Spinal cord (tissue), 9 donors: ENCODE measurements at regions not wholly inside any gene's neighbourhood (a gene's known extent, or its start where the extent isn't known, plus 50 kb on each side); places are given as distances from the start of the nearest gene placed in this dataset.
A peak's percentile ranks its signal among the peaks of the same experiment; 100 is the strongest.

ENCODE experiments used
- DNase-seq, 6 donors: peaks; one replicate each; pipeline versions ENCODE4 v3.0.0 to v3.0.0-alpha.2; 2013 to 2015; ENCODE audit warnings: low spot score in 6 of 6, low read depth in 4 of 6
- H3K27ac ChIP-seq: one replicate; pipeline ENCODE4 v1.5.1; 2013; ENCODE audit warnings: low read depth, low read length, control low read depth
- H3K27me3 ChIP-seq: one replicate; pipeline ENCODE4 v1.6.1; 2013; ENCODE audit warnings: low read length; ENCODE audit not compliant: control insufficient read depth, insufficient read depth
- H3K36me3 ChIP-seq: one replicate; pipeline ENCODE4 v1.6.1; 2013; ENCODE audit warnings: low read length; ENCODE audit not compliant: control insufficient read depth, insufficient read depth
- H3K4me1 ChIP-seq: one replicate; pipeline ENCODE4 v1.6.1; 2013; ENCODE audit warnings: low read length; ENCODE audit not compliant: control insufficient read depth, insufficient read depth
- H3K4me3 ChIP-seq: one replicate; pipeline ENCODE4 v1.5.1; 2013; ENCODE audit warnings: low read depth, low read length, control low read depth
- H3K9me3 ChIP-seq: one replicate; pipeline ENCODE4 v1.6.1; 2013; ENCODE audit warnings: low read length; ENCODE audit not compliant: control insufficient read depth, insufficient read depth
- WGBS: methylation state at CpG from one replicate; pipeline ENCODE4 v1.1.5; 2013; ENCODE audit warnings: missing lambda C conversion rate; ENCODE audit not compliant: insufficient coverage; 5-methylcytosine and 5-hydroxymethylcytosine counted together
- donor health status: healthy.

DNA sequence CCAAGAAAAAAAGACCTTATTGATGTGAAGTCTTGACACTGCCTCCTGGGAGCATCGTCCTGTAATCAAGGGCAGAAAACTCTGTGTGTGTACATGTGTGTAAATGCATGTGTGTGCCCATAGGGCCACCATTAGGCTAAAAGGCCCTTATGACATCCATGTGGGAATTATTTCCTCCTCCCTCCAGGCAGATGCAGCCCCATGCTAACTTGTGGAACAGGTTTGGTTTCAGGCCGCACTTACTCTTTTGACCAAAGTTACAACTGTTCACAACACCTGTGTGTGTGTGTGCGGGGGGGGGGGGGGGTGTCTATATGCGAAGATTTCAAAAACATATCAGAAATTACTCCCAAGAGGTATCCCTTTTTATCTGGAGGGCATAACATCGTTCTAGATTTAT is 87.4 kb upstream of the SLC14A2 start:
- Histone ChIP-seq H3K36me3 (no peaks in the 10 kb centered on the region), H3K9me3 (no peaks in the 10 kb centered on the region), H3K27ac (no peak overlapping the region), H3K4me1 (no peaks in the 10 kb centered on the region), H3K4me3 (no peak overlapping the region), H3K27me3 (no peaks in the 10 kb centered on the region)
- no peak for DNase-seq
- WGBS: no CpG with 5 or more reads among the region's 5 CpGs

DNA sequence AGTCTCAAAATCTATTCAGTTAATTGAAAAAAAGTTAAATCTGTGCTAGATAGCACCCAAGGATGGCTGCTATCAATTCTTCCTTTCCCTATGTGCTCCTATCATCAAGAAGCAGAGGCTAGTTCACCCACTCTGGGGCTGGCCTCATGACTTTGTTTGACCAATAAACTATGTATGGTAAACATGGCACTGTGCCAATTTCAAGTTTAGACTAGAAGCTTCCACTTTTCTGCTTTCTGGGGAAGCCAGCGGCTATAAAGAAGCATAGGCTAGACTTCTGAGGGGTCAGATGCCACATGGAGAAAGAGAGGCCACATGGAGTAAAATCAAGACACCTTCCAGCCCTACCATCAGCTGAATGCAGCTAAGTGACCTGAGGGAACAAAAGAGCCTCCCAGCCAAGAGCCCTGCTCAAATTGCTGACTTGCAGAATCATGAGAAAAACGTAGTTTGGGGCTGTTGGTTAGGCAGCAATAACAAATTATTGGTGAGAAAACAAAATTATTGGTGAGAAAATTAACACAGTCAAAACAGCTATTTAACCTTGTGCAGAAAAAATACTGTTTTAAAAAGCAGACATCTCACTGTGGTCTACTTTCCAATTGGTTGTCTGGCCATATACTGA is 86.5 kb upstream of the SLC14A2 start:
- Histone ChIP-seq H3K36me3 (no peaks in the 10 kb centered on the region), H3K27me3 (no peaks in the 10 kb centered on the region), H3K4me1 (no peaks in the 10 kb centered on the region), H3K9me3 (no peaks in the 10 kb centered on the region), H3K4me3 (no peak overlapping the region), H3K27ac (no peak overlapping the region)
- DNase-seq: no peak
- 85% methylated on average over 2 of the region's 2 CpGs for WGBS

DNA sequence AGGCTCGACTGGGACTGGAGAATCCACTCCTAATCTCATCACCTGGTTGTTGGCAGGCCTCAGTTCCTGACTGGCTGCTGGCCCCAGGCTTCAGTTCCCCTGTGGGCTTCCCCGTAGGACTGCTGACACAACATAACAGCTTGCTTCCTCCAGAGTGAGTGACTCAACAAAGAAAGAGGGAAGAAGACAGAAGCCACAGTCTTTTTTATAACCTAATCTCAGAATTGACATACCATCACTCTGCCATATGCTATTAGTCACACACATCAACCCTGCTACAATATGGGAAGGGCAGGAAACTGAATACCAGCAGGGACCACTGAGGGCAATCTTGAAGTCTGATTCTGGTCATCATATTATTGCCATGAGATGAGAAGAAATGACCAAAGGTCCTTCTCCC is 76.8 kb upstream of the SLC14A2 start:
- Histone ChIP-seq H3K4me1 (no peaks in the 10 kb centered on the region), H3K27ac (no peak overlapping the region), H3K4me3 (no peak overlapping the region), H3K27me3 (no peaks in the 10 kb centered on the region), H3K36me3 (no peaks in the 10 kb centered on the region), H3K9me3 (no peaks in the 10 kb centered on the region)
- DNase-seq: no peak
- 90% methylated on average over 2 of the region's 2 CpGs for WGBS

DNA sequence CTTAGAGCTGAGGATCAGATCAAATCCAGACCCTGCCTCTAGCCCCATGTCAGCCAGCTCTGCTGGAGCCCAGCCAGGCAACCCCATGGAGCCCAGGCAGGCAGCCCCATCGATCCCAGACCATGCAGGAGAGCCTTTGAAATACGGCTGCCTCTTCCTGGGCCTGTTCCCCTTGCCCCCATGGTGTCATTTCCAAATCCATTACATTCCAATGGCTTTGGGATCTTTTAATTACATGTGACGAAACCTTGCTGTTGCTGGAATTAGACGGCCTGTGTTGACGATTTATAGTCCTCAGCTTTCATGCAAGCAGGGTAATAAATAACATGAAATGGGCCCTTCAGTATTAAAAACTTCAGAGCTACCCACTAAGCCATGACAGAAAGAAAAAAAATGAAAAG is 75.8 kb upstream of the SLC14A2 start:
- no peaks in the 10 kb centered on the region for H3K9me3 ChIP-seq
- peak in 1 of 6 donors; percentile 63 for DNase-seq
- no peaks in the 10 kb centered on the region for H3K4me1 ChIP-seq
- 19% methylated on average over 2 of the region's 5 CpGs for WGBS
- no peak overlapping the region for H3K4me3 ChIP-seq
- H3K27me3 ChIP-seq: no peaks in the 10 kb centered on the region
- no peak overlapping the region for H3K27ac ChIP-seq
- no peaks in the 10 kb centered on the region for H3K36me3 ChIP-seq

DNA sequence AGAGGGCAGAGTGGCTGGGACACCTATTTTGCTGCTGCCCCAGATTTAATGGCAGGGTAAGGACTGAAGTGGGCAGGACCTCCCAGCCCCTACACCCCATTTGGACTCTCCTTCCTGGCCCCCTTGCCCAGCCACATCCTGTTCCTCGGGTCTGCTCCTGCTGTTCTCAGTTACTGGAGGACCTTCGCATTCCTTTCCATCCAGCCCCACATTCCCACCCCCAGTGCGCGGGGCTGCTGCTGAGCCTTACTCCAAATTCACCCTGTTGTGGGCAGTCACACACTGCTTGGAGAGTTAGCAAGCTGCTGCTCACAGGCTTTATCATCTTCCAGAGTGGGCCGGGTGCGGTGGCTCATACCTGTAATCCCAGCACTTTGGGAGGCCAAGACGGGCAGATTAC is 75.2 kb upstream of the SLC14A2 start:
- Histone ChIP-seq H3K27ac (no peak overlapping the region), H3K36me3 (no peaks in the 10 kb centered on the region), H3K27me3 (no peaks in the 10 kb centered on the region), H3K4me1 (no peaks in the 10 kb centered on the region), H3K9me3 (no peaks in the 10 kb centered on the region), H3K4me3 (no peak overlapping the region)
- DNase-seq: no peak
- 87% methylated on average over 6 of the region's 7 CpGs for WGBS

DNA sequence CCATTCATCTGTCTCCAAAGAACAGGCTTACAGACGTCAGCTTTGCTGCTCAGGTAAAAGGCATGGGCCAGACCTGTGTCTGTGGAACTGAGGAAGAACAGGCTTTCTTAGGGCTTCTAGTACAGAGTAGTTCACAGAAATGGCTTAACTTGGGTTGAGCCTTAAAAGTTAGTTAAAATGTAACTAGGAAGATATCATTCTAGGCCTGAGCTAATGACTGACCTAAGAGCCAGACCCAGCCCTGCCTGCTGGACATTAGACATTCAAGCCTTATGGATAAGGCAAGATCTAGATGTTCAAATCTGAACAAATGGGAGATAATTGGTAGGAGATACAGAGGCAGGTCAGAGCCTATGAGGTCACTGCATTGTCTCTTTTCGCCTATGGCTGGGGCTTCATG is 73.9 kb upstream of the SLC14A2 start:
- Histone ChIP-seq H3K4me3 (no peak overlapping the region), H3K36me3 (no peaks in the 10 kb centered on the region), H3K4me1 (no peaks in the 10 kb centered on the region), H3K27ac (no peak overlapping the region), H3K9me3 (no peaks in the 10 kb centered on the region), H3K27me3 (no peaks in the 10 kb centered on the region)
- WGBS: 92% methylated on average over 2 of the region's 2 CpGs
- DNase-seq: no peak

DNA sequence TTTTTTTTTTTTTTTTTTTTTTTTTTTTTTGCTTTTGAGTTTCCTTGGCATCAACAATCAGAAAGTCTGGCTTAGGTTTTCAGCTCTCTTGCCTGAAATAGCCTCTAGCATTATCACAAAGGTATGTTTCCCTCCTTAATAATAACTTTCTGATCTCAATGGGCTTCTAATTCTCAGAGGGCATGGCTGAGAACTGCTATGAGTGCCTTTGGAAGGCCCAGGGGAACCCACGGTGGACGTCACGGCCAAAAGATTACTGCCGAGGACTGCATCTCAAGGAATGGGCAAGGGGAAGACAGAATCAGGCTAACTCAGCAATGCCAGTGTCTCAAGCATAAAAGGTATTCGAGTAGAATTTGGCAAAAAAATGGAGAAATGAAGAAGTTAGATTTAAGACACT is 73.2 kb upstream of the SLC14A2 start:
- WGBS: 98% methylated on average over 5 of the region's 5 CpGs
- Histone ChIP-seq H3K4me3 (no peak overlapping the region), H3K27ac (no peak overlapping the region), H3K9me3 (no peaks in the 10 kb centered on the region), H3K4me1 (no peaks in the 10 kb centered on the region), H3K27me3 (no peaks in the 10 kb centered on the region), H3K36me3 (no peaks in the 10 kb centered on the region)
- DNase-seq: no peak

DNA sequence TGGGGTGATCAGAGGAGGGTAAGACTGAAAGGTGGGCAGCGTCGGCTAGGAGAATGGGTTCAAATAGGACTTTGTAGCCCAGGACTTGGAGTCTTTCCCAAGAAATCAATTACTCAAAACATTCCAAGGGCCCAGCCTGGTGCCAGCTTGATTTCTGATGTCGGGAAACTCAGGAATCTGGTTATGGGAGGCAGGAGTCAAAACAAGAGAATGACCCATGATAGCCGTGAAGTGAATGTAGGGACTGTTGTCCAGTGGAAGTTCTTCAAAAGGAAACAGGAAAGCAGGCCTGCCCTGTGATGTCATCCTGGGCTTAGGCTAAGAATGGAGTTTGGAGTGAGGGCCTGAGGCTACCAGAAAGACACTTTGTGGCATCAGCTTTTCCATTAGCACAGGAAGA is 67.4 kb upstream of the SLC14A2 start:
- no peaks in the 10 kb centered on the region for H3K9me3 ChIP-seq
- 93% methylated on average over 4 of the region's 4 CpGs for WGBS

DNA sequence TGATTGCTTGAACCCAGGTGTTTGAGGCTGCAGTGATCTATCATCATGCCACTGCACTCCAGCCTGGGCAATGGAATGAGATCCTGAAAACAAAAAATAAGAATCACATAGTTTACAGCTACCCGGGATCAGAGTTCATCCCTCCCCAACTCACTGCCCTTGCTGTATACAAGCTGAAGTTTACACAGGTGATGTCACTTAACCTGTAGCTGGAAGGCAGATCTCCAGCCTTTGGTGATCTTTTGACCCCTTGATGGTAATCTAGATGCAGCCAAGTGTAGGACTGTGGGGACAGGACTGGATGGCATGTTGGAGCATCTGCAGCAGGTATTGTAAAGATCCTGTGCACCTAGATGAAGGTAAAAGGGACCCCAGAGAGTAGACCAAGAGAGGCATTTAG is 66.7 kb upstream of the SLC14A2 start:
- Histone ChIP-seq H3K27ac (no peak overlapping the region), H3K4me3 (no peak overlapping the region), H3K9me3 (no peaks in the 10 kb centered on the region), H3K27me3 (no peaks in the 10 kb centered on the region), H3K36me3 (no peaks in the 10 kb centered on the region), H3K4me1 (no peaks in the 10 kb centered on the region)
- no CpG with 5 or more reads among the region's 1 CpG for WGBS
- no peak for DNase-seq

More for the DNA sequence above, 67.4 kb upstream of the SLC14A2 start:
- H3K36me3 ChIP-seq: no peaks in the 10 kb centered on the region
- H3K4me3 ChIP-seq: no peak overlapping the region
- H3K27me3 ChIP-seq: no peaks in the 10 kb centered on the region
- DNase-seq: no peak
- H3K27ac ChIP-seq: no peak overlapping the region
- H3K4me1 ChIP-seq: no peaks in the 10 kb centered on the region

DNA sequence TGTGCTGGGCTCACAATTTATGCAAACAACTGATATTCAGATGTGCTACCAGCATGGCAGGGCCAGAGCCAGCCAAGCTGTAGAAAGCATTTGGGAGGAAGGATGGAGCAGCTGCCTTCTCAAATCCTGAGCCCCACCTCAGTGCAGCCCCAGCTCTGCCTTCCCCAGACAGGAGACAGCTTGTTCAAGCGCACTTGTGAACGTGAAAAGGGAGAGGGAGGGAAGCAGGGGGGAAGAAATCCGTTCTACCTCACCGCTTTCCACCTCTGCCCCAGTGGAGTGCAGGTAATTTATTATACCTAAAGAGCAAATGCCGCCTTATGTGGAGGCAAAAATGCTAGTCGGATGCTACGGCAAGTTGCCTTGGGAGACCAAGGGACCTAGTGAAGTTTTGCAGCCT is 66.0 kb upstream of the SLC14A2 start:
- no peak overlapping the region for H3K4me3 ChIP-seq
- H3K9me3 ChIP-seq: no peaks in the 10 kb centered on the region
- H3K36me3 ChIP-seq: no peaks in the 10 kb centered on the region
- no peaks in the 10 kb centered on the region for H3K27me3 ChIP-seq
- peak in 1 of 6 donors; percentile 7 for DNase-seq
- peaks cover under 1% of the 10 kb centered on the region for H3K4me1 ChIP-seq
- H3K27ac ChIP-seq: no peak overlapping the region
- WGBS: 92% methylated on average over 3 of the region's 7 CpGs
